ENCODE measurements at regions not wholly inside any gene's neighbourhood (a gene's known extent, or its start where the extent isn't known, plus 50 kb on each side); places are given as distances from the start of the nearest gene placed in this dataset.

DNA sequence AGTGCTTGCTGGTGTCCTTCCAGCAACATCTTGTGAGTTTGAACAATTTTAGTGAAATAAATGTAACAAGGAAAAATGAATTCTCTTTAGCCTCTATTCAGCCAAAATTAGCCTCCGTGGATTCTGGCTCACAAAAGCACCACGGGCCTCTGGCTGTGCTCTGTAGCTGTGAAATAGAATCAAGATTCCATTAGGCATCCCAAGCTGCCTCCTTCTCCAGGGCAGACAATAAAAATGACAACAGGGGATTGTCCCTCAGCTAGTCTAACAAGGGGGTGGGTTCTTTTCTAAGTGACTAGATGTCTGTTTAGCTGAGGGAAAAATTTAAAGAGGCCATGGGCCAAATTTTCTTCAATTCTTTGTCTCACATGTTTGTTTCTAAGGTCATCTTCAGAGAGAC lies 254.7 kb upstream of the FIGN start:
- H2AFZ ChIP-seq (ENCODE audit: low read depth): no peak overlapping the region
- H3K4me1 ChIP-seq (ENCODE audit: low read depth, poor library complexity, severe bottlenecking): no peaks in the 10 kb centered on the region
- no peaks in the 10 kb centered on the region for H4K20me1 ChIP-seq (ENCODE audit: insufficient read depth)
- no peak overlapping the region for H3K4me2 ChIP-seq
- H3K27me3 ChIP-seq (ENCODE audit: insufficient read depth, low read depth): no peaks in the 10 kb centered on the region
- no peak overlapping the region for H3K4me3 ChIP-seq (IDR thresholded peaks at IDR 0.05; ENCODE audit: insufficient read depth, low read depth, low read length)
- TF ChIP-seq, protein P1, sequence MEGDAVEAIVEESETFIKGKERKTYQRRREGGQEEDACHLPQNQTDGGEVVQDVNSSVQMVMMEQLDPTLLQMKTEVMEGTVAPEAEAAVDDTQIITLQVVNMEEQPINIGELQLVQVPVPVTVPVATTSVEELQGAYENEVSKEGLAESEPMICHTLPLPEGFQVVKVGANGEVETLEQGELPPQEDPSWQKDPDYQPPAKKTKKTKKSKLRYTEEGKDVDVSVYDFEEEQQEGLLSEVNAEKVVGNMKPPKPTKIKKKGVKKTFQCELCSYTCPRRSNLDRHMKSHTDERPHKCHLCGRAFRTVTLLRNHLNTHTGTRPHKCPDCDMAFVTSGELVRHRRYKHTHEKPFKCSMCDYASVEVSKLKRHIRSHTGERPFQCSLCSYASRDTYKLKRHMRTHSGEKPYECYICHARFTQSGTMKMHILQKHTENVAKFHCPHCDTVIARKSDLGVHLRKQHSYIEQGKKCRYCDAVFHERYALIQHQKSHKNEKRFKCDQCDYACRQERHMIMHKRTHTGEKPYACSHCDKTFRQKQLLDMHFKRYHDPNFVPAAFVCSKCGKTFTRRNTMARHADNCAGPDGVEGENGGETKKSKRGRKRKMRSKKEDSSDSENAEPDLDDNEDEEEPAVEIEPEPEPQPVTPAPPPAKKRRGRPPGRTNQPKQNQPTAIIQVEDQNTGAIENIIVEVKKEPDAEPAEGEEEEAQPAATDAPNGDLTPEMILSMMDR (conservative IDR thresholded peaks at IDR 0.05; ENCODE audit: low read depth, low read length): no peak
- no peak overlapping the region for H3K27ac ChIP-seq
- H3K36me3 ChIP-seq (ENCODE audit: insufficient read depth): no peaks in the 10 kb centered on the region
- no peaks in the 10 kb centered on the region for H3K79me2 ChIP-seq (ENCODE audit: insufficient read depth, low read depth)
- H3K9ac ChIP-seq: no peak overlapping the region

DNA sequence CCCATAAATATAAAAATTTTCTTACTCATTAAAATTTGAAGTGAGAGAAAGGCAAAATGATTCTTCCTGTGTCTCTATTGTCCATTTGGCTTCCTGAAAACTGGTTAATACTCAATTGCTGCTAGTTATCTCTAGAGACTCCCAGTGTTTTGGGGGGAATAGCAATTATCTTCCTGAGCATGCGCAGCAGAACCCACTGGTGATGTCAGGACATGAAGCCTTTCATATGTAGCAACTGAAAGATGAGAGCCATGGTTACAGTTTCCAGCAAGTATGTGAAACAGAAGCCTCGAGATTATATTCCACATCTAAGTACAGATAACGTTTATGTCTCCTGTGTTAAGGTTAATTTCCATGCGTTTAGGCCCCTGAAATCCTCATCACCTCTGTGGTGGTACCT lies 254.3 kb upstream of the FIGN start:
- TF ChIP-seq, protein P1 (conservative IDR thresholded peaks at IDR 0.05; ENCODE audit: low read depth, low read length): no peak
- no peak overlapping the region for H3K9ac ChIP-seq
- H3K79me2 ChIP-seq (ENCODE audit: insufficient read depth, low read depth): no peaks in the 10 kb centered on the region
- H3K4me3 ChIP-seq (IDR thresholded peaks at IDR 0.05; ENCODE audit: insufficient read depth, low read depth, low read length): no peak overlapping the region
- H3K27ac ChIP-seq: no peak overlapping the region
- no peaks in the 10 kb centered on the region for H3K36me3 ChIP-seq (ENCODE audit: insufficient read depth)
- no peaks in the 10 kb centered on the region for H3K4me1 ChIP-seq (ENCODE audit: low read depth, poor library complexity, severe bottlenecking)
- H4K20me1 ChIP-seq (ENCODE audit: insufficient read depth): no peaks in the 10 kb centered on the region
- no peak overlapping the region for H2AFZ ChIP-seq (ENCODE audit: low read depth)
- no peak overlapping the region for H3K4me2 ChIP-seq
- H3K27me3 ChIP-seq (ENCODE audit: insufficient read depth, low read depth): no peaks in the 10 kb centered on the region

- Histone ChIP-seq H3K36me3 (ENCODE audit: insufficient read depth) (no peaks in the 10 kb centered on the region), H4K20me1 (ENCODE audit: insufficient read depth) (no peaks in the 10 kb centered on the region), H3K4me3 (IDR thresholded peaks at IDR 0.05; ENCODE audit: insufficient read depth, low read depth, low read length) (no peak overlapping the region), H3K79me2 (ENCODE audit: insufficient read depth, low read depth) (no peaks in the 10 kb centered on the region), H2AFZ (ENCODE audit: low read depth) (no peak overlapping the region), H3K4me1 (ENCODE audit: low read depth, poor library complexity, severe bottlenecking) (no peaks in the 10 kb centered on the region), H3K27ac (no peak overlapping the region), H3K4me2 (no peak overlapping the region), H3K27me3 (ENCODE audit: insufficient read depth, low read depth) (no peaks in the 10 kb centered on the region), H3K9ac (no peak overlapping the region)
- TF ChIP-seq, protein P1 (conservative IDR thresholded peaks at IDR 0.05; ENCODE audit: low read depth, low read length): no peak
These were observed 251.6 kb upstream of the FIGN start for GRCh38 chr2:163987175-163987940.

DNA sequence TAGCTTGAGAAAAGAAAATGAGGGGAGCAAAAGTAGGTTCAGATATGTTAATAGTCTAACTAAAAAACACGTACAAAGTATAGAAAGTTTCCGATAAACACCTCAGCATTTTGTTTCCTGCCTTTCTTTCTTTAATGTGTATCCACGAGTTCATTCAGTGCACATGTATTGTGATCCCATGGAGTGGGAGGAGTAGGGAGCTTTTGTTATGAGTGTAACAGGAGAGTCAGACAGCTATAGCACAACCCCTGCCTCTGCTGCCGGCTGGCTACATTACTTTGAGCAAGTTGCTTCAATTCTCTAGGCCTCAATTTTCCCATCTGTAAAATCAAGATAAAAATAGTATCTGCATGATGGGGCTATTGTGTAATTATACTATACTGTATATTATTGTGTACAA lies 249.2 kb upstream of the FIGN start:
- H4K20me1 ChIP-seq (ENCODE audit: insufficient read depth): no peaks in the 10 kb centered on the region
- no peak overlapping the region for H3K9ac ChIP-seq
- H3K27ac ChIP-seq: no peak overlapping the region
- no peaks in the 10 kb centered on the region for H3K79me2 ChIP-seq (ENCODE audit: insufficient read depth, low read depth)
- no peak overlapping the region for H3K4me3 ChIP-seq (IDR thresholded peaks at IDR 0.05; ENCODE audit: insufficient read depth, low read depth, low read length)
- TF ChIP-seq, protein P1 (conservative IDR thresholded peaks at IDR 0.05; ENCODE audit: low read depth, low read length): no peak
- H3K4me1 ChIP-seq (ENCODE audit: low read depth, poor library complexity, severe bottlenecking): no peaks in the 10 kb centered on the region
- H3K4me2 ChIP-seq: no peak overlapping the region
- H3K36me3 ChIP-seq (ENCODE audit: insufficient read depth): no peaks in the 10 kb centered on the region
- no peaks in the 10 kb centered on the region for H3K27me3 ChIP-seq (ENCODE audit: insufficient read depth, low read depth)
- no peak overlapping the region for H2AFZ ChIP-seq (ENCODE audit: low read depth)
